Natural killer cell (primary cell): ENCODE measurements at regions not wholly inside any gene's neighbourhood (a gene's known extent, or its start where the extent isn't known, plus 50 kb on each side); places are given as distances from the start of the nearest gene placed in this dataset.

Experiments used
- ATAC-seq, 3 donors: fragments of 150-1000 bp in 2 of 3; fragments of 200-7000 bp in 1 of 3; cut with Tn5 transposase; 1 replicate in 1 of 3; 2 replicates in 2 of 3; pipeline ENCODE4 v1.10.0; 2021; ENCODE audit warnings: mild to moderate bottlenecking in 2 of 3, moderate library complexity in 2 of 3
- DNase-seq, 2 donors: peaks; one replicate each; pipeline versions ENCODE4 v3.0.0 to v3.0.0-alpha.2; 2013 to 2021; ENCODE audit warnings: mixed read lengths in 1 of 2
- H3K27ac ChIP-seq: one replicate; pipeline ENCODE4 v1.5.1; 2013; ENCODE audit warnings: mild to moderate bottlenecking, low read length
- H3K27me3 ChIP-seq: one replicate; pipeline ENCODE4 v1.6.1; 2013; ENCODE audit warnings: low read length; ENCODE audit not compliant: control insufficient read depth, insufficient read depth
- H3K36me3 ChIP-seq: one replicate; pipeline ENCODE4 v1.6.1; 2013; ENCODE audit warnings: low read length; ENCODE audit not compliant: control insufficient read depth, insufficient read depth
- H3K4me1 ChIP-seq: one replicate; pipeline ENCODE4 v1.6.1; 2013; ENCODE audit warnings: low read length; ENCODE audit not compliant: control insufficient read depth, insufficient read depth
- H3K4me3 ChIP-seq: one replicate; pipeline ENCODE4 v1.5.1; 2013; ENCODE audit warnings: low read length
- H3K9me3 ChIP-seq: one replicate; pipeline ENCODE4 v1.6.1; 2013; ENCODE audit warnings: low read length; ENCODE audit not compliant: control insufficient read depth, insufficient read depth
- H3K27ac Mint-ChIP-seq, 2 donors: one replicate each; pipeline ENCODE4 v1.8.0; 2022; ENCODE audit warnings: mild to moderate bottlenecking in 2 of 2, mixed read lengths in 2 of 2, moderate library complexity in 1 of 2
- H3K27me3 Mint-ChIP-seq, 2 donors: one replicate each; pipeline ENCODE4 v1.8.0; 2022; ENCODE audit warnings: low read depth in 2 of 2, mixed read lengths in 2 of 2
- H3K36me3 Mint-ChIP-seq: one replicate; pipeline ENCODE4 v1.8.0; 2022; ENCODE audit warnings: mixed read lengths
- H3K4me1 Mint-ChIP-seq, 2 donors: one replicate each; pipeline ENCODE4 v1.8.0; 2022; ENCODE audit warnings: mixed read lengths in 2 of 2
- H3K4me3 Mint-ChIP-seq: one replicate; pipeline ENCODE4 v1.8.0; 2022; ENCODE audit warnings: mild to moderate bottlenecking, moderate library complexity, mixed read lengths
- H3K9me3 Mint-ChIP-seq, 2 donors: one replicate each; pipeline ENCODE4 v1.8.0; 2022; ENCODE audit warnings: mixed read lengths in 2 of 2
- CTCF ChIP-seq: fragments of 200-600 bp; IDR thresholded peaks from one replicate; pipeline ENCODE4 v1.8.0; 2022; ENCODE audit warnings: antibody characterized with exemption
- WGBS: methylation state at CpG from one replicate; pipeline ENCODE4 v1.1.7; 2013; ENCODE audit warnings: missing lambda C conversion rate; ENCODE audit not compliant: insufficient coverage; 5-methylcytosine and 5-hydroxymethylcytosine counted together
- intact Hi-C: fragments of 100-400 bp; cut with micrococcal nuclease; formaldehyde crosslinking; loops from one replicate; pipeline ENCODE4 v1.14.2; 2022

GRCh38 chr3:117610156-117610555 is 900.6 kb downstream of the TUSC7 start:
- no peaks in the 10 kb centered on the region for H3K36me3 Mint-ChIP-seq
- DNase-seq = no peak
- no peaks in the 10 kb centered on the region for H3K27me3 ChIP-seq
- no peak overlapping the region for H3K27ac Mint-ChIP-seq
- H3K36me3 ChIP-seq = no peaks in the 10 kb centered on the region
- WGBS = 81% methylated on average over 4 of the region's 4 CpGs
- H3K4me3 Mint-ChIP-seq = no peak overlapping the region
- ATAC-seq = no peak
- no peak for TF ChIP-seq CTCF
- no peaks in the 10 kb centered on the region for H3K9me3 ChIP-seq
- H3K4me1 Mint-ChIP-seq = no peaks in the 10 kb centered on the region
- H3K4me1 ChIP-seq = no peaks in the 10 kb centered on the region
- H3K9me3 Mint-ChIP-seq = peaks cover 10 to 13% of the 10 kb centered on the region in 2 donors
- no peaks in the 10 kb centered on the region for H3K27me3 Mint-ChIP-seq
- no peak overlapping the region for H3K27ac ChIP-seq
- no peak overlapping the region for H3K4me3 ChIP-seq
- intact Hi-C loops = no loop called here

GRCh38 chr3:117611211-117611610 is 901.6 kb downstream of the TUSC7 start:
- Histone ChIP-seq H3K9me3 (no peaks in the 10 kb centered on the region), H3K4me1 (no peaks in the 10 kb centered on the region), H3K36me3 (no peaks in the 10 kb centered on the region), H3K27me3 (no peaks in the 10 kb centered on the region), H3K27ac (no peak overlapping the region), H3K4me3 (no peak overlapping the region)
- Mint-ChIP-seq H3K27ac (no peak overlapping the region), H3K4me1 (no peaks in the 10 kb centered on the region), H3K36me3 (no peaks in the 10 kb centered on the region), H3K4me3 (no peak overlapping the region), H3K9me3 (peaks cover 10 to 17% of the 10 kb centered on the region in 2 donors), H3K27me3 (no peaks in the 10 kb centered on the region)
- intact Hi-C loops = no loop called here
- ATAC-seq (no peak), DNase-seq (no peak)
- no peak for TF ChIP-seq CTCF
- WGBS = 92% methylated on average over 1 of the region's 2 CpGs

GRCh38 chr3:117616227-117616626 is 906.6 kb downstream of the TUSC7 start:
- no peaks in the 10 kb centered on the region for H3K27me3 ChIP-seq
- H3K4me3 ChIP-seq = no peak overlapping the region
- H3K9me3 Mint-ChIP-seq = peaks cover 6 to 9% of the 10 kb centered on the region in 2 donors
- H3K27ac ChIP-seq = no peak overlapping the region
- DNase-seq (no peak), ATAC-seq (no peak)
- no peaks in the 10 kb centered on the region for H3K36me3 Mint-ChIP-seq
- WGBS = no CpG with 5 or more reads among the region's 2 CpGs
- H3K36me3 ChIP-seq = no peaks in the 10 kb centered on the region
- no peaks in the 10 kb centered on the region for H3K27me3 Mint-ChIP-seq
- no peak for TF ChIP-seq CTCF
- H3K9me3 ChIP-seq = no peaks in the 10 kb centered on the region
- H3K4me1 Mint-ChIP-seq = no peaks in the 10 kb centered on the region
- intact Hi-C loops = no loop called here
- H3K27ac Mint-ChIP-seq = no peak overlapping the region
- H3K4me1 ChIP-seq = no peaks in the 10 kb centered on the region
- H3K4me3 Mint-ChIP-seq = no peak overlapping the region

- no peaks in the 10 kb centered on the region for H3K36me3 ChIP-seq
- Mint-ChIP-seq H3K27ac (no peak overlapping the region), H3K9me3 (peaks cover 9% of the 10 kb centered on the region in 2 donors), H3K4me3 (no peak overlapping the region), H3K36me3 (no peaks in the 10 kb centered on the region), H3K27me3 (no peaks in the 10 kb centered on the region), H3K4me1 (no peaks in the 10 kb centered on the region)
- intact Hi-C loops = no loop called here
- no CpG with 5 or more reads among the region's 1 CpG for WGBS
- no peak for DNase-seq
- no peaks in the 10 kb centered on the region for H3K27me3 ChIP-seq
- no peaks in the 10 kb centered on the region for H3K4me1 ChIP-seq
- no peak overlapping the region for H3K27ac ChIP-seq
- no peak for ATAC-seq
- H3K9me3 ChIP-seq = no peaks in the 10 kb centered on the region
- no peak for TF ChIP-seq CTCF
- no peak overlapping the region for H3K4me3 ChIP-seq
Observed at GRCh38 chr3:117617906-117618305, 908.3 kb downstream of the TUSC7 start.
